Mesothelial cell of epicardium (in vitro differentiated cells): ENCODE measurements at regions not wholly inside any gene's neighbourhood (a gene's known extent, or its start where the extent isn't known, plus 50 kb on each side); places are given as distances from the start of the nearest gene placed in this dataset.

Experiments
- DNase-seq, 2 experiments: peaks; one replicate each; pipeline ENCODE4 v3.0.0; 2021; ENCODE audit warnings: low spot score in 2 of 2; ENCODE audit not compliant: unreplicated experiment in 2 of 2
- H3K27ac Mint-ChIP-seq: 2 replicates; pipeline ENCODE4 v1.8.0; 2021; ENCODE audit warnings: mixed read lengths
- H3K27me3 Mint-ChIP-seq: 2 replicates; pipeline ENCODE4 v1.8.0; 2021; ENCODE audit warnings: low read depth, mixed read lengths
- H3K36me3 Mint-ChIP-seq: 2 replicates; pipeline ENCODE4 v1.8.0; 2021; ENCODE audit warnings: mixed read lengths
- H3K4me1 Mint-ChIP-seq: 2 replicates; pipeline ENCODE4 v1.8.0; 2021; ENCODE audit warnings: mixed read lengths
- H3K4me3 Mint-ChIP-seq: 2 replicates; pipeline ENCODE4 v1.8.0; 2021; ENCODE audit warnings: mild to moderate bottlenecking, moderate library complexity, mixed read lengths
- H3K9me3 Mint-ChIP-seq: 2 replicates; pipeline ENCODE4 v1.8.0; 2021; ENCODE audit warnings: mixed read lengths
- TF ChIP-seq, protein P1 (sequence below): fragments of 200-600 bp; sonication (generic); IDR thresholded peaks from one replicate; pipeline ENCODE4 v1.5.0; 2021; ENCODE audit warnings: antibody characterized with exemption; ENCODE audit not compliant: unreplicated experiment

DNA sequence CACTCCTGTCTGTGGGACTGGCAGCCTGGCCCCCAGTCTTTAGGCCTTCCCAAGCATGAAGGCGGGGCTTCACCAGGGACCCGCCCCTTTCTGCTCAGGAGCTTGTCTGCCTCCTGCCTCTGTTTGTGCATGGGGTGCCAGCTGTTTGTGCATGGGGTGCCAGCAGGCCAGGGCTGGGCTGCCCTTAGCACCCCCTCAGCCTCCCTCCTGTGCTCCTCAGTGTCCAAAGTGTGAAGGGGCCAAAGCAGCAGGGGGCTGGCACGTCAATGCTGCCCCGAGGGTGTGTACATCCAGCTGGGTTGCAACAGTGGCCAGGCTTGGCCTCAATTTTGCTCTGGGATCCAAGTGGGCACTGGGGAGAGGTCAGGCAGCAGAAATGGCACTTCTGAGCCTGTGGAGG lies 298.0 kb upstream of the GALNT5 start:
- Mint-ChIP-seq H3K4me3 (no peak overlapping the region), H3K27ac (no peak overlapping the region), H3K4me1 (no peaks in the 10 kb centered on the region), H3K9me3 (peaks cover 4% of the 10 kb centered on the region), H3K27me3 (no peaks in the 10 kb centered on the region), H3K36me3 (no peaks in the 10 kb centered on the region)
- DNase-seq: no peak
- TF ChIP-seq, protein P1, sequence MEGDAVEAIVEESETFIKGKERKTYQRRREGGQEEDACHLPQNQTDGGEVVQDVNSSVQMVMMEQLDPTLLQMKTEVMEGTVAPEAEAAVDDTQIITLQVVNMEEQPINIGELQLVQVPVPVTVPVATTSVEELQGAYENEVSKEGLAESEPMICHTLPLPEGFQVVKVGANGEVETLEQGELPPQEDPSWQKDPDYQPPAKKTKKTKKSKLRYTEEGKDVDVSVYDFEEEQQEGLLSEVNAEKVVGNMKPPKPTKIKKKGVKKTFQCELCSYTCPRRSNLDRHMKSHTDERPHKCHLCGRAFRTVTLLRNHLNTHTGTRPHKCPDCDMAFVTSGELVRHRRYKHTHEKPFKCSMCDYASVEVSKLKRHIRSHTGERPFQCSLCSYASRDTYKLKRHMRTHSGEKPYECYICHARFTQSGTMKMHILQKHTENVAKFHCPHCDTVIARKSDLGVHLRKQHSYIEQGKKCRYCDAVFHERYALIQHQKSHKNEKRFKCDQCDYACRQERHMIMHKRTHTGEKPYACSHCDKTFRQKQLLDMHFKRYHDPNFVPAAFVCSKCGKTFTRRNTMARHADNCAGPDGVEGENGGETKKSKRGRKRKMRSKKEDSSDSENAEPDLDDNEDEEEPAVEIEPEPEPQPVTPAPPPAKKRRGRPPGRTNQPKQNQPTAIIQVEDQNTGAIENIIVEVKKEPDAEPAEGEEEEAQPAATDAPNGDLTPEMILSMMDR: no peak

DNA sequence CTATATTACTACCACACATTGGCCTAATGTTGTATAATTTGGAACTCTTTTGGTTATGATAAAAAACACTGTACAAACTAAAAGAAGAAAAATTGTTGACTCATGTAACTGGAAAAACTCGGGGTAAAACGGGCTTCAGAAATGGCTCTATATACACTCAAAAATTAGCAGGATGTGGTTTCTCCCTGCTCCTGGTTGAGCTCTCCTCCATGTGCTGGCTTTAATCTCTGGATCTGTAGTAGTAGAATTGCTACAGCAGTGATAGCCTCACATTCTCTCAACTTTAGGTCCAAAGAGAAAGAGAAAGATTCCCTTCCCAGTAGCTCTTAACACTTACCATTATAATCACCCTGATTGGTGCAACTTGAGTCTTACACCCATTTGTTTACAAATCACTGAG lies 274.9 kb upstream of the GALNT5 start:
- no peak overlapping the region for H3K4me3 Mint-ChIP-seq
- H3K9me3 Mint-ChIP-seq: no peaks in the 10 kb centered on the region
- H3K27me3 Mint-ChIP-seq: no peaks in the 10 kb centered on the region
- H3K27ac Mint-ChIP-seq: no peak overlapping the region
- H3K36me3 Mint-ChIP-seq: no peaks in the 10 kb centered on the region
- no peak for DNase-seq
- TF ChIP-seq, protein P1: no peak
- H3K4me1 Mint-ChIP-seq: no peaks in the 10 kb centered on the region

DNA sequence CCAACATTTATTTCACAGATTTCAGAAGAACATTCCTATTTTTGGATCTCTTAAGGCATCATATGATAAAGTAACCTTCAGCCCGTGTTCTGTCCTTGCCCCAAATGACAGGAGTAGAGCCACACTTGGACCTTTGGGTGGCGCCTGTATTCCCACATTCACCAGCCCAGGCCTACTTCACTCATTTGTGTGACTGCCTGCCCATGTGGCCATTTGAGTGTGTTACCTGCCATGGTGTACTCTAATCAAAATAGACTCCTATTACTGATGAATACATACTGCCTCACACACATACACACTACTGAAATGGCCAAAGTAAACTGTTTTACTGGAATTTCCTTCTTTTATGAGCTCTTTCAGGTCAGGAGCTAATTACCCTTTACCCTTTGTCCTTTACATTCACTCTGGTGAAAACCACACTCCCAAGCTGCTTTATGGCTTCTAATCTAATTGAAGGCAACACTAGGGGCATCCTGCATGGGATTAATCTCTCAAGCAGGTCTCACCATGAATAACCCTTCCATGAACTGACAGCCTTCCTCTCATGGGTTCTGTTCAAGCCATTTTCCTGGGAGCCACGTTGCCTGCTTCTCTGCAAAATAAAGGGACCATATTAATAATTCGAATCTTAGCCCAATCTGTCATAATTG lies 271.0 kb upstream of the GALNT5 start:
- H3K27me3 Mint-ChIP-seq: no peaks in the 10 kb centered on the region
- H3K9me3 Mint-ChIP-seq: no peaks in the 10 kb centered on the region
- H3K4me3 Mint-ChIP-seq: no peak overlapping the region
- TF ChIP-seq, protein P1: no peak
- no peaks in the 10 kb centered on the region for H3K36me3 Mint-ChIP-seq
- no peaks in the 10 kb centered on the region for H3K4me1 Mint-ChIP-seq
- DNase-seq: no peak
- no peak overlapping the region for H3K27ac Mint-ChIP-seq

DNA sequence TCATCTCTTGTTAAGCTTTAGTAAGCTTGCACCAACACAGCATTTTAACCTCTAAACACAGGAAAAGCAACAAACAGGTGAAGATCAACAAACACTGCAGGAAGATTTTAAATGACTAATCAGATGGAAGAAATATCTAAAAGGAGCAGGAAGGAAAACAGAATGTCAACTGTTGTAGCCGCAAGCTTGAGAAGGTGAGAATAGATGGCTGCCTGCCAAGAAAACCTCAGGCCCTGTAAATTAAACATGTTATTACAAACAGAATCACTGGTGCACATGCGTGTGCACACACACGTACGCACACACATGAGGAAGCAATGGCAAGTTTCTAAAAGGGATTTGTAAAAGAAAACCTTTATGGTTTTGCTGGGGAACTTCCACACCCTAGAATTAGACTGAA lies 257.8 kb upstream of the GALNT5 start:
- TF ChIP-seq, protein P1: no peak
- no peak overlapping the region for H3K27ac Mint-ChIP-seq
- DNase-seq: no peak
- no peak overlapping the region for H3K4me3 Mint-ChIP-seq
- H3K9me3 Mint-ChIP-seq: peaks cover 11% of the 10 kb centered on the region
- no peaks in the 10 kb centered on the region for H3K27me3 Mint-ChIP-seq
- no peaks in the 10 kb centered on the region for H3K4me1 Mint-ChIP-seq
- H3K36me3 Mint-ChIP-seq: no peaks in the 10 kb centered on the region

DNA sequence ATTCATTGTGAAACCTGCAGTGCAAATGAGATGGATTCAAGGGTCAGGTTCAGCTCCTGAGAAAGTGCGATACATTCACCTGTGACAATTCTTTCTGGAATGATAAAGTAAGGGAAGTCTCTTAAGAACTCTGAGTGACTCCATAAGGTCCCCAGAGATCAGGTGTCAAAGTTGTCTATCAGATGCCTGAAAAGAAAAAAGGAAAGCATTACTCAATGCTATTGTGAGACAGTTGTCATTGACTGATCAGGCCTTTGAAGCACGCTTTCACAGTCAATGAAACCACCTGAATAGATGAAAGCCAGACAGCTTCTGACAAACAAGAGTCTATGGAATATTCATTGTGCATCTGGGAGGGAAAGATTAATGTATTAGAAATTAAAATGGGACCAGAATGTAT lies 252.7 kb upstream of the GALNT5 start:
- Mint-ChIP-seq H3K36me3 (no peaks in the 10 kb centered on the region), H3K4me3 (no peak overlapping the region), H3K9me3 (peaks cover 22% of the 10 kb centered on the region), H3K27me3 (no peaks in the 10 kb centered on the region), H3K4me1 (no peaks in the 10 kb centered on the region), H3K27ac (no peak overlapping the region)
- DNase-seq: no peak
- TF ChIP-seq, protein P1: no peak
